ENCODE measurements at regions not wholly inside any gene's neighbourhood (a gene's known extent, or its start where the extent isn't known, plus 50 kb on each side); places are given as distances from the start of the nearest gene placed in this dataset.

GRCh38 chr7:79622781-79623180 is 169.3 kb upstream of the MAGI2 start:
- H3K4me1 Mint-ChIP-seq: peaks cover 4% of the 10 kb centered on the region
- no peaks in the 10 kb centered on the region for H3K9me3 Mint-ChIP-seq
- no peak overlapping the region for H3K4me3 Mint-ChIP-seq

GRCh38 chr7:79620291-79620690 is 166.8 kb upstream of the MAGI2 start:
- H3K27ac Mint-ChIP-seq (ENCODE audit: unreplicated experiment): no peak overlapping the region
- H3K9me3 Mint-ChIP-seq: no peaks in the 10 kb centered on the region
- no peaks in the 10 kb centered on the region for H3K36me3 Mint-ChIP-seq (ENCODE audit: low read depth)
- TF ChIP-seq CTCF (conservative IDR thresholded peaks at IDR 0.05): no peak
- no peaks in the 10 kb centered on the region for H3K27me3 Mint-ChIP-seq (ENCODE audit: low read depth)
- no peak for DNase-seq (ENCODE audit: low read depth, low spot score)
- no peak overlapping the region for H3K4me3 Mint-ChIP-seq
- H3K4me1 Mint-ChIP-seq: peaks cover 12% of the 10 kb centered on the region

More at GRCh38 chr7:79622781-79623180, 169.3 kb upstream of the MAGI2 start:
- Mint-ChIP-seq H3K27ac (ENCODE audit: unreplicated experiment) (no peak overlapping the region), H3K36me3 (ENCODE audit: low read depth) (no peaks in the 10 kb centered on the region), H3K27me3 (ENCODE audit: low read depth) (no peaks in the 10 kb centered on the region)
- TF ChIP-seq CTCF (conservative IDR thresholded peaks at IDR 0.05): no peak
- DNase-seq (ENCODE audit: low read depth, low spot score): no peak

GRCh38 chr7:79619216-79619615 is 165.7 kb upstream of the MAGI2 start:
- no peak for TF ChIP-seq CTCF (conservative IDR thresholded peaks at IDR 0.05)
- Mint-ChIP-seq H3K4me3 (no peak overlapping the region), H3K36me3 (ENCODE audit: low read depth) (no peaks in the 10 kb centered on the region), H3K4me1 (peaks cover 12% of the 10 kb centered on the region), H3K9me3 (no peaks in the 10 kb centered on the region), H3K27ac (ENCODE audit: unreplicated experiment) (no peak overlapping the region), H3K27me3 (ENCODE audit: low read depth) (no peaks in the 10 kb centered on the region)
- no peak for DNase-seq (ENCODE audit: low read depth, low spot score)

GRCh38 chr7:79615871-79616640 is 162.6 kb upstream of the MAGI2 start:
- no peak for TF ChIP-seq CTCF (conservative IDR thresholded peaks at IDR 0.05)
- DNase-seq (ENCODE audit: low read depth, low spot score): no peak
- Mint-ChIP-seq H3K36me3 (ENCODE audit: low read depth) (no peaks in the 10 kb centered on the region), H3K27me3 (ENCODE audit: low read depth) (no peaks in the 10 kb centered on the region), H3K4me1 (peaks cover 12% of the 10 kb centered on the region), H3K27ac (ENCODE audit: unreplicated experiment) (no peak overlapping the region), H3K4me3 (no peak overlapping the region), H3K9me3 (no peaks in the 10 kb centered on the region)

DNA sequence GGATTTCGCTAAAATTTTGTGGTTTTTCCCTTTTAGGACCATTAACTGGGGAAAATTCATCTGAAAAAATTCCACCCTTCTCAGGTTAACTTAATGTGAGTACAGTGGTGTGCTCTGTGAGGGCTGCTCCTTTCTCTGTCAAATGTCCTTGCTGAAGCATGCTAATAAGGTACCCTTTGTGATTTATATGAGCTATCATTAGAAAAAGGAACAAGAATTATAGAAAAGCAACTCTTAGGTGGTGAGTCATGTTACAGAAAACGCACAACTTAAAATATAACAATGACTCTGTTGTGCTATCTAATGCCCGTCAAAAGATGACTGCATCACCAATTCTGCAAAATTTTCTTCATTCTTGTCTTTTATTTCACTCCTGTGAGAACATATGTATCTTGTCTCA is 162.0 kb upstream of the MAGI2 start:
- Mint-ChIP-seq H3K4me3 (no peak overlapping the region), H3K9me3 (no peaks in the 10 kb centered on the region), H3K4me1 (peaks cover 14% of the 10 kb centered on the region), H3K36me3 (ENCODE audit: low read depth) (no peaks in the 10 kb centered on the region), H3K27me3 (ENCODE audit: low read depth) (no peaks in the 10 kb centered on the region), H3K27ac (ENCODE audit: unreplicated experiment) (no peak overlapping the region)
- DNase-seq (ENCODE audit: low read depth, low spot score): no peak
- no peak for TF ChIP-seq CTCF (conservative IDR thresholded peaks at IDR 0.05)
